GM23338 (cell line): ENCODE measurements at regions not wholly inside any gene's neighbourhood (a gene's known extent, or its start where the extent isn't known, plus 50 kb on each side); places are given as distances from the start of the nearest gene placed in this dataset.

Experiments
- ATAC-seq: fragments of 200-7000 bp; cut with Tn5 transposase; 3 replicates; pipeline ENCODE4 v1.9.1; 2020
- DNase-seq: peaks from one replicate; pipeline ENCODE4 v3.0.0-alpha.2; 2015; ENCODE audit warnings: low spot score
- H2AFZ ChIP-seq: fragments of 200-600 bp; sonication (generic); 2 replicates; pipeline ENCODE4 v1.8.0; 2016; ENCODE audit warnings: antibody characterized with exemption, mild to moderate bottlenecking, moderate library complexity
- H3F3A ChIP-seq: fragments of 200-600 bp; sonication (generic); replicated peaks from 2 replicates; pipeline ENCODE4 v1.8.0; 2017; ENCODE audit warnings: antibody characterized with exemption, mixed run types, low read depth
- H3K27ac ChIP-seq: fragments of 200-600 bp; sonication (generic); 2 replicates; pipeline ENCODE4 v1.6.1; 2016; ENCODE audit warnings: low read depth
- H3K27me3 ChIP-seq: fragments of 200-600 bp; sonication (generic); 2 replicates; pipeline ENCODE4 v1.8.0; 2016; ENCODE audit warnings: mild to moderate bottlenecking, mixed run types, moderate library complexity; ENCODE audit not compliant: insufficient read depth
- H3K36me3 ChIP-seq: fragments of 200-600 bp; sonication (generic); 2 replicates; pipeline ENCODE4 v1.8.0; 2016; ENCODE audit warnings: mild to moderate bottlenecking; ENCODE audit not compliant: insufficient read depth
- H3K4me1 ChIP-seq: fragments of 200-600 bp; sonication (generic); 2 replicates; pipeline ENCODE4 v1.8.0; 2016; ENCODE audit warnings: mild to moderate bottlenecking, moderate library complexity; ENCODE audit not compliant: insufficient read depth
- H3K4me2 ChIP-seq: fragments of 200-600 bp; sonication (generic); 2 replicates; pipeline ENCODE4 v1.7.1; 2017; ENCODE audit warnings: mixed run types
- H3K4me3 ChIP-seq: fragments of 200-600 bp; sonication (generic); 2 replicates; pipeline ENCODE4 v1.6.1; 2016; ENCODE audit warnings: mixed run types
- H3K79me2 ChIP-seq: fragments of 200-600 bp; sonication (generic); replicated peaks from 2 replicates; pipeline ENCODE4 v1.8.0; 2017; ENCODE audit warnings: mild to moderate bottlenecking; ENCODE audit not compliant: insufficient read depth
- H3K9me2 ChIP-seq: fragments of 200-600 bp; sonication (generic); 2 replicates; pipeline ENCODE4 v1.8.0; 2017; ENCODE audit not compliant: insufficient read depth
- H4K20me1 ChIP-seq: fragments of 200-600 bp; sonication (generic); replicated peaks from 2 replicates; pipeline ENCODE4 v1.8.0; 2017; ENCODE audit warnings: mild to moderate bottlenecking; ENCODE audit not compliant: insufficient read depth
- H3K27ac Mint-ChIP-seq: 2 replicates; pipeline ENCODE4 v1.8.0; 2020; ENCODE audit warnings: inconsistent platforms, mild to moderate bottlenecking, moderate library complexity, mixed read lengths
- H3K27me3 Mint-ChIP-seq: 3 replicates; pipeline ENCODE4 v1.8.0; 2022; ENCODE audit warnings: low read depth, mild to moderate bottlenecking, moderate library complexity, mixed read lengths, inconsistent platforms; ENCODE audit not compliant: insufficient read depth, poor library complexity
- H3K36me3 Mint-ChIP-seq: 3 replicates; pipeline ENCODE4 v1.8.0; 2021; ENCODE audit warnings: low read depth, mild to moderate bottlenecking, inconsistent platforms, moderate library complexity, mixed read lengths
- H3K4me1 Mint-ChIP-seq: 3 replicates; pipeline ENCODE4 v1.8.0; 2020; ENCODE audit warnings: mild to moderate bottlenecking, inconsistent platforms, mixed read lengths
- H3K4me3 Mint-ChIP-seq: 3 replicates; pipeline ENCODE4 v1.8.0; 2021; ENCODE audit warnings: moderate library complexity, mild to moderate bottlenecking, inconsistent platforms, mixed read lengths
- H3K9me3 Mint-ChIP-seq: 3 replicates; pipeline ENCODE4 v1.8.0; 2020; ENCODE audit warnings: moderate library complexity, mild to moderate bottlenecking, inconsistent platforms, mixed read lengths
- CREB1 ChIP-seq: fragments of 250-450 bp; sonication (Bioruptor Pico); IDR thresholded peaks from 2 replicates; pipeline ENCODE4 v1.5.0; 2020; ENCODE audit warnings: low read depth, mild to moderate bottlenecking, moderate library complexity
- EZH2 ChIP-seq: fragments of 200-600 bp; sonication (generic); IDR thresholded peaks from one replicate; pipeline ENCODE4 v1.8.0; 2017; ENCODE audit warnings: antibody characterized with exemption, mild to moderate bottlenecking, low read depth; ENCODE audit not compliant: unreplicated experiment
- EZH2phosphoT487 ChIP-seq: fragments of 200-600 bp; sonication (generic); IDR thresholded peaks from one replicate; pipeline ENCODE4 v1.8.1; 2018; ENCODE audit warnings: antibody characterized with exemption; ENCODE audit not compliant: unreplicated experiment
- JUNB ChIP-seq: IDR thresholded peaks from one replicate; pipeline ENCODE4 v1.6.1; 2016; ENCODE audit warnings: antibody characterized with exemption; ENCODE audit not compliant: unreplicated experiment
- POLR2AphosphoS5 ChIP-seq: IDR thresholded peaks from 2 replicates; pipeline ENCODE4 v1.6.1; 2016; ENCODE audit warnings: antibody characterized with exemption, low read depth
- REST ChIP-seq: IDR thresholded peaks from one replicate; pipeline ENCODE4 v1.6.1; 2018; ENCODE audit warnings: antibody characterized with exemption; ENCODE audit not compliant: unreplicated experiment
- ZNF331 ChIP-seq: fragments of 250-450 bp; sonication (Bioruptor Pico); IDR thresholded peaks from 2 replicates; pipeline ENCODE4 v1.5.0; 2020; ENCODE audit warnings: low read depth, mild to moderate bottlenecking, moderate library complexity
- TF ChIP-seq, protein P1 (sequence below), 2 experiments: fragments of 200-600 bp in 1 of 2; sonication (generic) in 1 of 2; conservative IDR thresholded peaks; 2 replicates each; pipeline versions ENCODE4 v1.5.1 to v1.6.1; 2016 to 2017; ENCODE audit warnings: antibody characterized with exemption in 2 of 2, low read depth in 2 of 2, mild to moderate bottlenecking in 2 of 2, moderate library complexity in 1 of 2
- TF ChIP-seq, protein P2 (sequence below): fragments of 250-450 bp; sonication (Bioruptor Pico); IDR thresholded peaks from 2 replicates; pipeline ENCODE4 v1.5.0; 2020; ENCODE audit warnings: mild to moderate bottlenecking, moderate library complexity

DNA sequence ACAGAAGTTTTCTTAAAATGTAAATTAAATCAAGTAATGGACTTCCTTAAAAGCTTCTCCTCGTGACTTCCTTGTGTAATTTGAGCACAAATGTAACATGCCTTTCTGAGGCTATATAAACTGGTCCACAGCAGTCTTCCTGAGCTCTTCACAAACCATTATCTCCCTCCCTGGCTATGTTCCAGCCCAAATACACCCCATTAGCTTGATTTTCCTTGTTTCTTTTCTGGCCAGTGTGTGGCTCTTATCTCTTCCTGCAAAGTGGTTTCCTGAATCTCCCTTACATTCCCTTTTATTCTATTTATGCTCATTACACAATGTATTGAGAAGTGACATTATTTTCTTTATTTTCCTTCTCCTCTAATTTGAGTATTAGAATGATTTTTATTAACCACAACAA, 1085.3 kb upstream of the PCDH10 start (continued):
- no peak for TF ChIP-seq REST
- TF ChIP-seq, protein P1, sequence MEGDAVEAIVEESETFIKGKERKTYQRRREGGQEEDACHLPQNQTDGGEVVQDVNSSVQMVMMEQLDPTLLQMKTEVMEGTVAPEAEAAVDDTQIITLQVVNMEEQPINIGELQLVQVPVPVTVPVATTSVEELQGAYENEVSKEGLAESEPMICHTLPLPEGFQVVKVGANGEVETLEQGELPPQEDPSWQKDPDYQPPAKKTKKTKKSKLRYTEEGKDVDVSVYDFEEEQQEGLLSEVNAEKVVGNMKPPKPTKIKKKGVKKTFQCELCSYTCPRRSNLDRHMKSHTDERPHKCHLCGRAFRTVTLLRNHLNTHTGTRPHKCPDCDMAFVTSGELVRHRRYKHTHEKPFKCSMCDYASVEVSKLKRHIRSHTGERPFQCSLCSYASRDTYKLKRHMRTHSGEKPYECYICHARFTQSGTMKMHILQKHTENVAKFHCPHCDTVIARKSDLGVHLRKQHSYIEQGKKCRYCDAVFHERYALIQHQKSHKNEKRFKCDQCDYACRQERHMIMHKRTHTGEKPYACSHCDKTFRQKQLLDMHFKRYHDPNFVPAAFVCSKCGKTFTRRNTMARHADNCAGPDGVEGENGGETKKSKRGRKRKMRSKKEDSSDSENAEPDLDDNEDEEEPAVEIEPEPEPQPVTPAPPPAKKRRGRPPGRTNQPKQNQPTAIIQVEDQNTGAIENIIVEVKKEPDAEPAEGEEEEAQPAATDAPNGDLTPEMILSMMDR (conservative IDR thresholded peaks at IDR 0.05; ENCODE audit: low read depth in 2 of 2): no peak
- TF ChIP-seq CREB1 (CRISPR knock-in tag): no peak
- no peak for TF ChIP-seq EZH2
- TF ChIP-seq JUNB: no peak
- TF ChIP-seq POLR2AphosphoS5: no peak
- TF ChIP-seq EZH2phosphoT487: no peak

GRCh38 chr4:132065940-132066495, 1083.1 kb upstream of the PCDH10 start:
- peak overlapping the region; percentile 39; the same call in 1 of the 2 replicates for H2AFZ ChIP-seq
- peaks cover 3% of the 10 kb centered on the region for H3K27me3 Mint-ChIP-seq
- no peak overlapping the region for H3K27ac ChIP-seq
- TF ChIP-seq JUNB: no peak
- TF ChIP-seq, protein P2, sequence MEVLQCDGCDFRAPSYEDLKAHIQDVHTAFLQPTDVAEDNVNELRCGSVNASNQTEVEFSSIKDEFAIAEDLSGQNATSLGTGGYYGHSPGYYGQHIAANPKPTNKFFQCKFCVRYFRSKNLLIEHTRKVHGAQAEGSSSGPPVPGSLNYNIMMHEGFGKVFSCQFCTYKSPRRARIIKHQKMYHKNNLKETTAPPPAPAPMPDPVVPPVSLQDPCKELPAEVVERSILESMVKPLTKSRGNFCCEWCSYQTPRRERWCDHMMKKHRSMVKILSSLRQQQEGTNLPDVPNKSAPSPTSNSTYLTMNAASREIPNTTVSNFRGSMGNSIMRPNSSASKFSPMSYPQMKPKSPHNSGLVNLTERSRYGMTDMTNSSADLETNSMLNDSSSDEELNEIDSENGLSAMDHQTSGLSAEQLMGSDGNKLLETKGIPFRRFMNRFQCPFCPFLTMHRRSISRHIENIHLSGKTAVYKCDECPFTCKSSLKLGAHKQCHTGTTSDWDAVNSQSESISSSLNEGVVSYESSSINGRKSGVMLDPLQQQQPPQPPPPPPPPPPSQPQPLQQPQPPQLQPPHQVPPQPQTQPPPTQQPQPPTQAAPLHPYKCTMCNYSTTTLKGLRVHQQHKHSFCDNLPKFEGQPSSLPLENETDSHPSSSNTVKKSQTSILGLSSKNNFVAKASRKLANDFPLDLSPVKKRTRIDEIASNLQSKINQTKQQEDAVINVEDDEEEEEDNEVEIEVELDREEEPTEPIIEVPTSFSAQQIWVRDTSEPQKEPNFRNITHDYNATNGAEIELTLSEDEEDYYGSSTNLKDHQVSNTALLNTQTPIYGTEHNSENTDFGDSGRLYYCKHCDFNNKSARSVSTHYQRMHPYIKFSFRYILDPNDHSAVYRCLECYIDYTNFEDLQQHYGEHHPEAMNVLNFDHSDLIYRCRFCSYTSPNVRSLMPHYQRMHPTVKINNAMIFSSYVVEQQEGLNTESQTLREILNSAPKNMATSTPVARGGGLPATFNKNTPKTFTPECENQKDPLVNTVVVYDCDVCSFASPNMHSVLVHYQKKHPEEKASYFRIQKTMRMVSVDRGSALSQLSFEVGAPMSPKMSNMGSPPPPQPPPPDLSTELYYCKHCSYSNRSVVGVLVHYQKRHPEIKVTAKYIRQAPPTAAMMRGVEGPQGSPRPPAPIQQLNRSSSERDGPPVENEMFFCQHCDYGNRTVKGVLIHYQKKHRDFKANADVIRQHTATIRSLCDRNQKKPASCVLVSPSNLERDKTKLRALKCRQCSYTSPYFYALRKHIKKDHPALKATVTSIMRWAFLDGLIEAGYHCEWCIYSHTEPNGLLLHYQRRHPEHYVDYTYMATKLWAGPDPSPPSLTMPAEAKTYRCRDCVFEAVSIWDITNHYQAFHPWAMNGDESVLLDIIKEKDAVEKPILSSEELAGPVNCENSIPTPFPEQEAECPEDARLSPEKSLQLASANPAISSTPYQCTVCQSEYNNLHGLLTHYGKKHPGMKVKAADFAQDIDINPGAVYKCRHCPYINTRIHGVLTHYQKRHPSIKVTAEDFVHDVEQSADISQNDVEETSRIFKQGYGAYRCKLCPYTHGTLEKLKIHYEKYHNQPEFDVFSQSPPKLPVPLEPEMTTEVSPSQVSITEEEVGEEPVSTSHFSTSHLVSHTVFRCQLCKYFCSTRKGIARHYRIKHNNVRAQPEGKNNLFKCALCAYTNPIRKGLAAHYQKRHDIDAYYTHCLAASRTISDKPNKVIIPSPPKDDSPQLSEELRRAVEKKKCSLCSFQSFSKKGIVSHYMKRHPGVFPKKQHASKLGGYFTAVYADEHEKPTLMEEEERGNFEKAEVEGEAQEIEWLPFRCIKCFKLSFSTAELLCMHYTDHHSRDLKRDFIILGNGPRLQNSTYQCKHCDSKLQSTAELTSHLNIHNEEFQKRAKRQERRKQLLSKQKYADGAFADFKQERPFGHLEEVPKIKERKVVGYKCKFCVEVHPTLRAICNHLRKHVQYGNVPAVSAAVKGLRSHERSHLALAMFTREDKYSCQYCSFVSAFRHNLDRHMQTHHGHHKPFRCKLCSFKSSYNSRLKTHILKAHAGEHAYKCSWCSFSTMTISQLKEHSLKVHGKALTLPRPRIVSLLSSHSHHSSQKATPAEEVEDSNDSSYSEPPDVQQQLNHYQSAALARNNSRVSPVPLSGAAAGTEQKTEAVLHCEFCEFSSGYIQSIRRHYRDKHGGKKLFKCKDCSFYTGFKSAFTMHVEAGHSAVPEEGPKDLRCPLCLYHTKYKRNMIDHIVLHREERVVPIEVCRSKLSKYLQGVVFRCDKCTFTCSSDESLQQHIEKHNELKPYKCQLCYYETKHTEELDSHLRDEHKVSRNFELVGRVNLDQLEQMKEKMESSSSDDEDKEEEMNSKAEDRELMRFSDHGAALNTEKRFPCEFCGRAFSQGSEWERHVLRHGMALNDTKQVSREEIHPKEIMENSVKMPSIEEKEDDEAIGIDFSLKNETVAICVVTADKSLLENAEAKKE (CRISPR knock-in tag): no peak
- no peak for TF ChIP-seq POLR2AphosphoS5
- no peak for TF ChIP-seq EZH2
- no peak for TF ChIP-seq REST
- TF ChIP-seq ZNF331 (CRISPR knock-in tag): no peak

More at GRCh38 chr4:132065940-132066495, 1083.1 kb upstream of the PCDH10 start:
- Mint-ChIP-seq H3K36me3 (peaks cover 22% of the 10 kb centered on the region), H3K4me3 (no peak overlapping the region), H3K27ac (no peak overlapping the region), H3K4me1 (no peaks in the 10 kb centered on the region; the same call in 2 of the 3 replicates), H3K9me3 (peaks cover 29% of the 10 kb centered on the region)
- Histone ChIP-seq H3K4me1 (no peaks in the 10 kb centered on the region), H4K20me1 (no peaks in the 10 kb centered on the region), H3K27me3 (no peaks in the 10 kb centered on the region), H3K4me2 (no peak overlapping the region), H3K36me3 (no peaks in the 10 kb centered on the region), H3K9me2 (no peaks in the 10 kb centered on the region; the same call in 1 of the 2 replicates), H3F3A (no peaks in the 10 kb centered on the region), H3K79me2 (no peaks in the 10 kb centered on the region), H3K4me3 (no peak overlapping the region)
- ATAC-seq: no peak
- no peak for DNase-seq
